ENCODE measurements at regions not wholly inside any gene's neighbourhood (a gene's known extent, or its start where the extent isn't known, plus 50 kb on each side); places are given as distances from the start of the nearest gene placed in this dataset.
"Not testable (repeated sequence)": the region's sequence is repeated elsewhere in the genome, so short reads cannot be mapped to it uniquely, and the experiment has no call there.

DNA sequence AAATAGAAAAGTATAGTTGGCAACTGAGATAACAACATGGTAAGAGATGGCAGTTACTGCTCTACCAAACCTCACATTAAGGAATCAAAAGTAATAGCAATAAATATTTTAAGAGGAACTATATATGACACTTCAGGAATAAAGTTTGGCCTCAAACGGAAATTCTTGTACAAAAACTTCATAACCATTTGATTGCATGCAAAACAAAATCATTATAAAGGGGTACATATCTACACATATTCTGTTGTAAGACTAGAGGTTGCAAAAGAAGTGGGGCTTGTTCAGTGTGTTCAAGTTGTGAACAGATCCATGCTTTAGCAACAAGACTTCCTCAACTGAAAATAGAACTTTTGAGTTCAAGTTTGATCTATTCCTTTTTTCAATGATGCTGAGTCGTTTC is 133.5 kb upstream of the MIR17HG start:
- no peak for DNase-seq

DNA sequence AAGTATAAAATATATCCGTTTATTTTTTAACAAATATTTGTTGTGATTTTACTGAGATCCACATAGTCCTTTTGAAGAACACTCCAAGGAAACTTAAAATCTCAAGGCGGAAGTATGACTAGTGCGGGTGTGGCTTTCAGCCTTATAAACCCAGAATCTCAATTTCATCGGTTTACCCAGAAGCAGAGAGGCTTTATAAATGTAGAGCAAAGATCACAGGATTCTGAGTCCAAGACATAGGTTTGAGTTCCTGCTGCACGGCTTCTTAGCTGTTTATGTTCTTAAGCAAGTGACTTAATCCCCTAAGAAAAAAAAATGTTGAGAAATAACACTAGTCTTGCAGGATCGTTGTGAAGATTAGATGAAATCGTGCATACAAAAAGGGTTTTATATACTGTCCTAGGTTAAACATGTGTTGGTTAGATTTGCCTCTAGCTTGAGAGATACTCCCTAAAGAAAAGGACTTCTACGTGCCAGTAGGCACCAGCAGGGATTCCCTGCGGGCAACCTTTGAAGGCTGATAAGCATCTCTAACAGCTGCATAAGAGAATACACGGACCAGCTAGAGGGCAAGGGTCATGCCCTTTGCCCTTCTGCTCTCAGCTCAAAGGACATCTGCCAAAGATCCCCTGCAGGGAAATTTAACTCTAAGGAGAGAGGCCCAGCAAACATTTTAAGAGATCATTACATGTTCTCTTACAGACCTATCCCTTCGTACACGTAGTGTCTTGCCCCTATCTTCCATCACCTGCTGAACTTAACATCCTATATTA is 130.4 kb upstream of the MIR17HG start:
- DNase-seq, result no peak

GRCh38 chr13:91219201-91219600 is 128.3 kb upstream of the MIR17HG start:
- DNase-seq, result no peak

- DNase-seq, result no peak
Measured at GRCh38 chr13:91220872-91221271, 126.6 kb upstream of the MIR17HG start.

GRCh38 chr13:91228108-91228507 is 119.4 kb upstream of the MIR17HG start:
- DNase-seq, result no peak

- no peak for DNase-seq
Measured at GRCh38 chr13:91228940-91229339, 118.5 kb upstream of the MIR17HG start.

- DNase-seq, result no peak
Measured at GRCh38 chr13:91232716-91233115, 114.8 kb upstream of the MIR17HG start.

GRCh38 chr13:91233291-91233690 is 114.2 kb upstream of the MIR17HG start:
- DNase-seq, result no peak

DNA sequence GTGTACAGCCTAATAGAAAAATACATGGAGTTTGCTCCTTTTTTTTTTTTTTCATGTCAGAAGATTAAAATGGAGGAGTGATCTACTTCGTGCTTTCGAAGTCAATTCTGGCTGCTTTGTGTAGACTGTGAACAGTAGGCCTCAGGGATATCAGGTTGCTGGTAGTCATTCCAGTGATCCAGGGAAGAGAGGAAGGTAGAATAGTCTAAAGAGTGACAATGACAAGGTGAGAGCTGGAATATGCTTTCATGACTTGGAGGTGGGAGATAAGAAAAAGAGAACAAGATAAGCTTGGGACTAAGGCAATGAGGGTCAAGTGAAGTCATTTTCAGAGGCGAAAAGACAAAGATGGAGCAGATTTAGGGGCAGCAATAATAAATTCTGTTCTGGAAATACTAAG is 111.3 kb upstream of the MIR17HG start:
- DNase-seq, result no peak

DNA sequence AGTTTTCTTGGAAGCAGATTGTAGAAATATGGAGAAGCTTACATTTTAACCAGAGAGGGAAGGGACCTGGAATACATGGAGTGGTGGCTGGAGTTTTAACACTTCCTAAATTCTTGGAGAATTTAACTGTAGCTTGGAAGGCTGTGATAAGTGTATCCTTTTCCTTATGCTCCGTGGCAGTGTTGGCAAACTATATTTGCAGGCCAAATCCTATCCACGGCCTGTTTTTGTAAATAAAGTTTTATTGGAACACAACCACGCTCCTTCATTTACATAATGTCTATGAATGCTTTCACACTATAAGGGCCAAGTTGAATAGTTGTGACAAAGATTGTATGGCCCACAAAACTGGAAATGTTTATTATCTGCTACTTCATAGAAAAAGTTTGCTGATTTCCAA is 110.6 kb upstream of the MIR17HG start:
- DNase-seq, result no peak

GRCh38 chr13:91238036-91238435 is 109.5 kb upstream of the MIR17HG start:
- no peak for DNase-seq

DNA sequence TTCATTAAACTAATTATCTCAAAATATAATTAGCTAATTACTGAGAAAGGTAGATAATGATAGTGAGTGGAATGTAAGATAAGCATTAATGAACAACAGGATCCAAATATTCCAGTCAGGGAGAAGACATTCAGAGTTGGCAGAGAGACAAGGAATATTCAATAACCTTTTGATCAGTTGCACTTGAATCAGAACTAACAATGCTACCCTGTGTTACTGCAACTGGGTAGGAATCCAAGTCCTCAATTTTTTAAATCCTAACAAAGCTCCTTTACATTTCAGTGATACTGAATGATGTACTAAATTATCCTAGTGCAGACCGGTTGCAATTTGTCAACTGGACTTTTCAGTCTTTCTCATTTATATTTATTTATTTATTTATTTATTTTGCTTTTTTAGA is 107.1 kb upstream of the MIR17HG start:
- no peak for DNase-seq

- no peak for DNase-seq
Measured at GRCh38 chr13:91241221-91241933, 106.1 kb upstream of the MIR17HG start.

DNA sequence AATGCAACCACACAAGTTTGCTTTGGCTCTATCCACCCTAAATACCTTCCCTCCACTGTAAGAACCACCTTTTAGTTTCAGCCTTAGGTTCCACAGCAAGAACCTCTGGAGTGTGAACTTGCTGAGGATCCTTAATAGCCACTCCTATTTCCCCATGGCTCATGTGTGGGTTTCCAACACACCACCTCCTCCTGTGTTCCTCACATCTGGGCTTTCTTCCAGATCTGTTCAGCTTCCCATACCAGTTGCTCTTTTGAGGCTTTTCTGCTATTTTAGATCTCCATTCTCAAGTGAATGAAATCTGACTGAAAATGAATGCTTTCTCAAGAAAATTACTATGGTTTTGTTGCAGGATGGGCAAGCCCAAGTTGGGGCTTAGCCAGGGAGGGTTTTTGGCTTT is 104.8 kb upstream of the MIR17HG start:
- no peak for DNase-seq

GRCh38 chr13:91245288-91245687 is 102.2 kb upstream of the MIR17HG start:
- no peak for DNase-seq

- DNase-seq, result no peak
Measured at GRCh38 chr13:91247768-91248167, 99.7 kb upstream of the MIR17HG start.

DNA sequence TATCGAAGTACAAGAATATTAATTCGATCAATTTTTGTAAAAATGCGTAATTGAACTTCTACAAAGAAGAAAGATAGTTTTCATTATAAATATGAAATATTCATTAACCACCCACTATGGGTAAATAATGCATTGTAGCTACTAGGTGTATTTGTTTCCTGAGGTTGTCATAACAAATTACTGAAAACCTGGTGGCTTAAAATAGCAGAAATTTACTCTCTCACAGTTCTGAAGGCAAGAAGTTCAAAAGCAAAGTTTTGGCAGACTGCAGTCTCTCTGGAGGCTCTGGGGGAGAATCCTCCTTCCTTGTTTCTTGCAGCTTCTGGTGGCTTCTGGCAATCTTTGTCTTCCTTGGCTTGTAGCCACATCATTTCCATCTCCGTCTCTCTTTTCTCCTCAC is 99.2 kb upstream of the MIR17HG start:
- no peak for DNase-seq

DNA sequence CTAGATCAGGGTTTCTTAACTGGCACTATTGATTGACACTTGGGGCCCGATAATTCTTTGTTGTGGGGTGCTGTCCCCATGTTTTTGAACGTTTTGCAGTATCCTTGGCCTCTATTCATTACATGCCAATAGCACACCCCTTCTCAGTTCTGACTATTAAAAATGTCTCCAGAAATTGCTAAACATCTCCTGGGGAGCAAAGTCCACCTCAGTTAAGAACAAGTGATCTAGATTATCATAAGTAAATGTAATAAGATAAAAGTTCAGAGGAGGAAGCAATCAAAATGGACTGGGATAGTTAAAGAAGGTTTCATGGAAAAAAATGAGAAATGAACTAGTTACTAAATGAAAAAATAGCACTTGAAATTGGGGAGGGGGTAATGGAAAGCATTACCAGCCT is 98.1 kb upstream of the MIR17HG start:
- DNase-seq, result no peak

DNA sequence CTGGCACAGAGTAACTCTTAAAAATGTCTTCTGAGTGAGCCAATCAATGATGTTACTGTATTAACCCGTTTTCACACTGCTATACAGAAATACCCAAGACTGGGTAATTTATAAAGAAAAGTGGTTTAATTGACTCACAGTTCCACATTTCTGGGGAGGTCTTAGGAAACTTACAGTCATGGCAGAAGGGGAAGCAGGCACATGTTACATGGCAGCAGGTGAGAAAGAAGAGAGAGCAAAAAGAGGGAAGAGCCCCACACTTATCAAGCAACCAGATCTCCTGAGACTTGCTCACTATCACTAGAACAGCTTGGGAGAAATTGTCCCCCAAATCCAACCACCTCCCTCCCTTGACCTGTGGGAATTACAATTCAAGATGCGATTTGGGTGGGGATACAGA is 97.6 kb upstream of the MIR17HG start:
- DNase-seq, result no peak

DNA sequence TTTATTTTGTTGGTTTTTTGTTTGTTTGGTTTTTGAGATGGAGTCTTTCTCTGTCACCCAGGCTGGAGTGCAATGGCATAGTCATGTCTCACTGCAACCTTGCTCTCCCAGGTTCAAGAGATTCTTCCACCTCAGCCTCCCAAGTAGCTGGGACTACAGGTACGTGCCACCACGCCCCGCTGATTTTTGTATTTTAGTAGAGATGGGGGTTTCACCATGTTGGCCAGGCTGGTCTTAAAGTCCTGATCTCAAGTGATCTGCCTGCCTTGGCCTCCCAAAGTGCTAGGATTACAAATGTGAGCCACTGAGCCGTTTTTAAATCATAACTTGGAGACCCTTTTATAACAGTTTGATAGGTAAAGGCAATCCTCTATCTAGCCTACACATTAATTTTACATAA is 95.9 kb upstream of the MIR17HG start:
- not testable (repeated sequence) for DNase-seq

GRCh38 chr13:91264484-91264883 is 83.0 kb upstream of the MIR17HG start:
- DNase-seq, result no peak

DNA sequence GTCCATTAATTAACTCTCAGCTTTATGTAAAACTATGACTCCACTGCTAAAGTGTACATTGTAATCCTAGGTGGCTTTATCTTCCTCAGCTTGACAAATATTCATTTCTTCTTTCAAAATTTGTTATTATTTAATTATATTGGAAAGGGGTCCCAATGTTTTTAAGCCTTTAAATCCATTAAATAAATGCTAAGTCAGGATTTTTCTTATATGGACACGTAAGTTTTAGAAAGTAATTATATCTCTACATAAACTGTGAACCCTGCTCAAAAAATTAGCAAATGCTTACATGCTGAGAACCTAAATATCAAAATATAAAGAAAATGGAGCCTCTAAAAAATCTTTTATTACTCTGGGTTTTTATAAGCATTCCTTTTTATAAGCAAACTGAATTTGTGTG is 78.2 kb upstream of the MIR17HG start:
- DNase-seq, result no peak

GRCh38 chr13:91270031-91270430 is 77.5 kb upstream of the MIR17HG start:
- DNase-seq, result no peak

GRCh38 chr13:91272235-91272777 is 75.2 kb upstream of the MIR17HG start:
- DNase-seq, result no peak
